PC-9 (cell line): ENCODE measurements at regions not wholly inside any gene's neighbourhood (a gene's known extent, or its start where the extent isn't known, plus 50 kb on each side); places are given as distances from the start of the nearest gene placed in this dataset.

Source experiments
- BruUV-seq: library from RNA; stranded (reverse); fragments of 400-500 nt; replicated peaks from 2 replicates; lab custom pipeline; 2021; lab: Mats Ljungman, UMichigan
- CTCF ChIA-PET: fragments of 300-600 bp; sonication (Branson Sonifier 250); formaldehyde crosslinking; loops from one replicate; lab custom pipeline; 2022; ENCODE audit warnings: antibody characterized with exemption; lab: Charles Lee
- POLR2A ChIA-PET: fragments of 300-600 bp; sonication (Branson Sonifier 250); formaldehyde crosslinking; loops from one replicate; lab custom pipeline; 2022; ENCODE audit warnings: antibody characterized with exemption; ENCODE audit not compliant: unreplicated experiment; lab: Charles Lee
- DNase-seq, 2 experiments: peaks; one replicate each; pipeline versions ENCODE4 v3.0.0 to v3.0.0-alpha.2; 2015 to 2022; ENCODE audit warnings: mixed read lengths in 1 of 2
- H2AFZ ChIP-seq: fragments of 200-600 bp; sonication (generic); 2 replicates; pipeline ENCODE4 v1.8.1; 2017; ENCODE audit warnings: antibody characterized with exemption
- H3F3A ChIP-seq: fragments of 200-600 bp; sonication (generic); 2 replicates; pipeline ENCODE4 v1.8.1; 2017; ENCODE audit warnings: antibody characterized with exemption, mild to moderate bottlenecking, low read depth; ENCODE audit not compliant: insufficient read depth
- H3K27ac ChIP-seq: fragments of 200-600 bp; sonication (generic); 2 replicates; pipeline ENCODE4 v1.6.1; 2016; ENCODE audit warnings: mixed run types
- H3K27me3 ChIP-seq: fragments of 200-600 bp; sonication (generic); 2 replicates; pipeline ENCODE4 v1.6.1; 2016; ENCODE audit warnings: low read depth, mixed run types; ENCODE audit not compliant: insufficient read depth
- H3K36me3 ChIP-seq: fragments of 200-600 bp; sonication (generic); 2 replicates; pipeline ENCODE4 v1.6.1; 2016; ENCODE audit warnings: low read depth, mixed run types
- H3K4me1 ChIP-seq: fragments of 200-600 bp; sonication (generic); replicated peaks from 2 replicates; pipeline ENCODE4 v1.6.1; 2016; ENCODE audit warnings: mixed run types; ENCODE audit not compliant: insufficient read depth
- H3K4me2 ChIP-seq: fragments of 200-600 bp; sonication (generic); 2 replicates; pipeline ENCODE4 v1.6.1; 2017; ENCODE audit warnings: mixed run types
- H3K4me3 ChIP-seq: fragments of 200-600 bp; sonication (generic); 2 replicates; pipeline ENCODE4 v1.6.1; 2016; ENCODE audit warnings: mixed run types
- H3K79me2 ChIP-seq: fragments of 200-600 bp; sonication (generic); 2 replicates; pipeline ENCODE4 v1.6.1; 2017; ENCODE audit warnings: low read depth, mixed run types
- H3K9me2 ChIP-seq: fragments of 200-600 bp; sonication (generic); 2 replicates; pipeline ENCODE4 v1.8.1; 2017; ENCODE audit warnings: mild to moderate bottlenecking; ENCODE audit not compliant: insufficient read depth
- H3K9me3 ChIP-seq: fragments of 200-600 bp; sonication (generic); 2 replicates; pipeline ENCODE4 v1.8.1; 2016; ENCODE audit warnings: low read depth; ENCODE audit not compliant: insufficient read depth
- H4K20me1 ChIP-seq: fragments of 200-600 bp; sonication (generic); 2 replicates; pipeline ENCODE4 v1.8.1; 2017; ENCODE audit not compliant: insufficient read depth
- EZH2 ChIP-seq: fragments of 200-600 bp; sonication (generic); IDR thresholded peaks from 2 replicates; pipeline ENCODE4 v1.8.0; 2017; ENCODE audit warnings: antibody characterized with exemption, low read depth
- intact Hi-C: fragments of 100-400 bp; cut with micrococcal nuclease; formaldehyde crosslinking; loops from one replicate; pipeline ENCODE4 v1.10.0; 2022; ENCODE audit not compliant: unreplicated experiment
- TF ChIP-seq, protein P1 (sequence below): fragments of 200-600 bp; sonication (generic); conservative IDR thresholded peaks from 2 replicates; pipeline ENCODE4 v1.6.1; 2017; ENCODE audit warnings: mixed run types, antibody characterized with exemption, mild to moderate bottlenecking, moderate library complexity

- Histone ChIP-seq H3K27ac (no peak overlapping the region), H3K4me3 (no peak overlapping the region)
Observed at GRCh38 chr4:3671571-3672464, 94.4 kb upstream of the ADRA2C start.

DNA sequence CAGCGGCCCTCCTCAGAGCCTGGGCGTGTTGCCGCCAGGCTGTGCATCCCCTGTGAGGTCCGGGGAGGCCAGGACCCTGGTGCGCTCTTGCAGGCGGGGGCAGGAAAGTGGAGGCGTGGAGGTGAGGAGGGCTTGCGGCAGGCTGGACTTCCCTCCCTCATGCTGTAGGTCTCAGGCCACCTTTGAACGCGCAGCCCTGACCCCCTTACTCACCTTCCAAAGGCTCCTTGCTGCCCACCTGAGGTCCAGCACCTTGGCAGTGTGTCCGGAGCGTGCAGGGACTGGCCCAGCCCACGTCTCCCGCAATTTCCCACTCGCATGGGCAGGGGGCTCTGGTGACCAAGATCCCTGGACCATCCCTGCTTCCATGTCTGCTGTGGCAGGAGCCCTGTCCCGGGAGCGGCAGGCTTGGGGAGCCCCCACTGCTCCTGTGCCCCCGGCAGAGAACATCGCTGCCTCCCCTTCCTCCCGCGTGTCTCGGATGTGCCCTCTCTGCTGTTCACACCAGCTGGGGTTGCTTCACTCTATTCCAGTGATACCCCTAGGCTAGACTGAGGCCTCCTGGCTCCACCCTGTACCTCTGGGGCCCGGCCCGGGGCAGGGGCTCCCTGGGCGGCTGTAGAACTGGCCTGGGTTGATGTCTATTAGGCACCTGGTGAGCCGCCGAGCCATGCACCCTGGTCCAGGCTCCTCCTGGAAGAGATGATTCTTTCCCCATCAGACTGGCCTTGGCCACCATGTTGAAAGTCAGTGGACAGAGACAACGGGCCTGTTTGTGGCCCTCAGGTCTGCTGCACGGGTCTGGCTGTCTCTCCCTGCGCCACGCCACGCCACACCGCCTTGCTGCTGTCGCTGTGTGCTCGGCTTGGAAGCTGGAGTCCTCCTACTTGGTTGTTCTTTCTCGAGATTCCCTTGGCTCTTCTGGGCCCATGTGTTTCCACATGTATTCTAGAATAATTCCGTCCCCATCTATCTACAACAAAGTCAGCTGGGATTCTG is 95.4 kb upstream of the ADRA2C start:
- POLR2A ChIA-PET, result no interaction called here
- Histone ChIP-seq H4K20me1 (no peaks in the 10 kb centered on the region), H3K27ac (no peak overlapping the region), H3K9me2 (no peaks in the 10 kb centered on the region), H3K4me1 (no peaks in the 10 kb centered on the region), H3K27me3 (peaks cover 89% of the 10 kb centered on the region), H2AFZ (no peak overlapping the region), H3K9me3 (no peaks in the 10 kb centered on the region), H3F3A (no peaks in the 10 kb centered on the region), H3K4me3 (no peak overlapping the region), H3K4me2 (no peak overlapping the region), H3K79me2 (no peaks in the 10 kb centered on the region), H3K36me3 (no peaks in the 10 kb centered on the region)
- DNase-seq, result no peak
- TF ChIP-seq EZH2, result no peak
- TF ChIP-seq, protein P1, sequence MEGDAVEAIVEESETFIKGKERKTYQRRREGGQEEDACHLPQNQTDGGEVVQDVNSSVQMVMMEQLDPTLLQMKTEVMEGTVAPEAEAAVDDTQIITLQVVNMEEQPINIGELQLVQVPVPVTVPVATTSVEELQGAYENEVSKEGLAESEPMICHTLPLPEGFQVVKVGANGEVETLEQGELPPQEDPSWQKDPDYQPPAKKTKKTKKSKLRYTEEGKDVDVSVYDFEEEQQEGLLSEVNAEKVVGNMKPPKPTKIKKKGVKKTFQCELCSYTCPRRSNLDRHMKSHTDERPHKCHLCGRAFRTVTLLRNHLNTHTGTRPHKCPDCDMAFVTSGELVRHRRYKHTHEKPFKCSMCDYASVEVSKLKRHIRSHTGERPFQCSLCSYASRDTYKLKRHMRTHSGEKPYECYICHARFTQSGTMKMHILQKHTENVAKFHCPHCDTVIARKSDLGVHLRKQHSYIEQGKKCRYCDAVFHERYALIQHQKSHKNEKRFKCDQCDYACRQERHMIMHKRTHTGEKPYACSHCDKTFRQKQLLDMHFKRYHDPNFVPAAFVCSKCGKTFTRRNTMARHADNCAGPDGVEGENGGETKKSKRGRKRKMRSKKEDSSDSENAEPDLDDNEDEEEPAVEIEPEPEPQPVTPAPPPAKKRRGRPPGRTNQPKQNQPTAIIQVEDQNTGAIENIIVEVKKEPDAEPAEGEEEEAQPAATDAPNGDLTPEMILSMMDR, result no peak
- CTCF ChIA-PET, result no interaction called here
- intact Hi-C loops, result no loop called here
- BruUV-seq, result no TSS peak

More at GRCh38 chr4:3671571-3672464, 94.4 kb upstream of the ADRA2C start:
- Histone ChIP-seq H2AFZ (no peak overlapping the region), H3K9me2 (no peaks in the 10 kb centered on the region), H3K79me2 (no peaks in the 10 kb centered on the region), H3K9me3 (no peaks in the 10 kb centered on the region), H3K36me3 (no peaks in the 10 kb centered on the region), H4K20me1 (no peaks in the 10 kb centered on the region), H3K27me3 (peaks cover 88% of the 10 kb centered on the region), H3K4me2 (0 out of 2 replicates have a peak overlapping the region, but pooled peaks have one; percentile 16), H3F3A (no peaks in the 10 kb centered on the region), H3K4me1 (no peaks in the 10 kb centered on the region)
- intact Hi-C loops, result no loop called here
- BruUV-seq, result no TSS peak
- ChIA-PET POLR2A (no interaction called here), CTCF (no interaction called here)
- peak in 1 of 2 experiments; percentile 58 for DNase-seq
- TF ChIP-seq, protein P1, result no peak
- no peak for TF ChIP-seq EZH2

DNA sequence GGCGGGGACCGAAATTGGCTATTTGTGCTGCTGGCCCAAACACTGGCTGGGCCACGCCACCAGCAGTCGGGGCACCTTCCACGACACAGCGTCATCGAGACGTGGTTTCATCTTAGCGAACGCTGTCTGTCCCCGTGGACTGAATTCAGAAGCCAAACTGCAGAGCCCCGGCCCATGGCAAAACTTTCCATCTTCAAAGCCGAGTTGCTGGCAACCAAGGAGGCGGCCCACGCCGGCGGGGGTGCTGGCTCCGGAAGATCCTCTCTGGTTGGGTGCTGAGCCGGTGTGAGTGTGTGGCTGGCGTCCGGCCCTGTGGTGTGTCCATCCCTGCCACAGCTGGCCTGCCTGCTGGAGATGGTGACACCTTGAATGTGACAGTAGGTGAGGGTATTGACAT is 96.6 kb upstream of the ADRA2C start:
- ChIA-PET POLR2A (no interaction called here), CTCF (no interaction called here)
- no peaks in the 10 kb centered on the region for H3K79me2 ChIP-seq
- H3K9me3 ChIP-seq, result no peaks in the 10 kb centered on the region
- no TSS peak for BruUV-seq
- intact Hi-C loops, result no loop called here
- no peak overlapping the region for H3K4me2 ChIP-seq
- peaks cover 89% of the 10 kb centered on the region for H3K27me3 ChIP-seq
- no peaks in the 10 kb centered on the region for H3K4me1 ChIP-seq
- DNase-seq, result no peak
- no peak overlapping the region for H3K4me3 ChIP-seq
- no peak overlapping the region for H2AFZ ChIP-seq
- H4K20me1 ChIP-seq, result no peaks in the 10 kb centered on the region
- no peaks in the 10 kb centered on the region for H3F3A ChIP-seq
- H3K9me2 ChIP-seq, result no peaks in the 10 kb centered on the region
- no peaks in the 10 kb centered on the region for H3K36me3 ChIP-seq
- no peak overlapping the region for H3K27ac ChIP-seq
- TF ChIP-seq EZH2, result no peak
- TF ChIP-seq, protein P1, result no peak
